Keratinocyte (primary cell): ENCODE measurements at regions not wholly inside any gene's neighbourhood (a gene's known extent, or its start where the extent isn't known, plus 50 kb on each side); places are given as distances from the start of the nearest gene placed in this dataset.

ENCODE experiments used
- DNase-seq: peaks from one replicate; pipeline ENCODE4 v3.0.0-alpha.2; 2011; ENCODE audit warnings: low read depth, missing footprints, low spot score
- FAIRE-seq: peaks from 2 replicates; lab custom pipeline; 2011; peaks lifted over from hg19 to GRCh38; lab: Jason Lieb, UNC
- H2AFZ ChIP-seq: 2 replicates; pipeline ENCODE4 v1.6.0; 2012; ENCODE audit warnings: low read length, control low read depth, inconsistent platforms; ENCODE audit not compliant: control insufficient read depth
- H3K27ac ChIP-seq: 2 replicates; pipeline ENCODE4 v1.5.1; 2011; ENCODE audit warnings: low read length; ENCODE audit not compliant: control insufficient read depth, insufficient read depth
- H3K27me3 ChIP-seq: 3 replicates; pipeline ENCODE4 v1.6.0; 2011; ENCODE audit warnings: low read length; ENCODE audit not compliant: control insufficient read depth, insufficient read depth; ENCODE audit errors: extremely low read depth
- H3K36me3 ChIP-seq, 2 experiments: 2 replicates in 1 of 2; 3 replicates in 1 of 2; pipeline ENCODE4 v1.5.1; 2011; ENCODE audit warnings: low read length in 2 of 2, mild to moderate bottlenecking in 1 of 2; ENCODE audit not compliant: control insufficient read depth in 2 of 2, insufficient read depth in 2 of 2; ENCODE audit errors: extremely low read depth in 1 of 2
- H3K4me1 ChIP-seq: 3 replicates; pipeline ENCODE4 v1.5.1; 2011; ENCODE audit warnings: low read length; ENCODE audit not compliant: control insufficient read depth, insufficient read depth; ENCODE audit errors: extremely low read depth
- H3K4me2 ChIP-seq: 3 replicates; pipeline ENCODE4 v1.6.0; 2011; ENCODE audit warnings: low read depth, low read length; ENCODE audit not compliant: control insufficient read depth, insufficient read depth; ENCODE audit errors: extremely low read depth
- H3K4me3 ChIP-seq, 3 experiments: fragments of 200-600 bp in 1 of 3; sonication (generic) in 1 of 3; 2 replicates in 2 of 3; 3 replicates in 1 of 3; pipeline ENCODE4 v1.5.1; 2011 to 2016; ENCODE audit warnings: low read length in 3 of 3, mild to moderate bottlenecking in 3 of 3, control low read depth in 2 of 3, inconsistent platforms in 1 of 3, low read depth in 1 of 3, mixed read lengths in 1 of 3, mixed run types in 1 of 3, moderate library complexity in 1 of 3; ENCODE audit not compliant: control insufficient read depth in 2 of 3, insufficient read depth in 2 of 3; ENCODE audit errors: extremely low read depth in 1 of 3
- H3K79me2 ChIP-seq: 2 replicates; pipeline ENCODE4 v1.6.0; 2012; ENCODE audit warnings: low read length; ENCODE audit not compliant: control insufficient read depth, insufficient read depth
- H3K9ac ChIP-seq: 3 replicates; pipeline ENCODE4 v1.6.0; 2011; ENCODE audit warnings: low read length; ENCODE audit not compliant: control insufficient read depth, insufficient read depth; ENCODE audit errors: extremely low read depth
- H3K9me1 ChIP-seq: 3 replicates; pipeline ENCODE4 v1.6.0; 2011; ENCODE audit warnings: low read length; ENCODE audit not compliant: control insufficient read depth, insufficient read depth; ENCODE audit errors: extremely low read depth
- H3K9me3 ChIP-seq: 2 replicates; pipeline ENCODE4 v1.5.1; 2012; ENCODE audit warnings: low read depth, low read length; ENCODE audit not compliant: control insufficient read depth
- H4K20me1 ChIP-seq: 3 replicates; pipeline ENCODE4 v1.6.0; 2011; ENCODE audit warnings: low read length; ENCODE audit not compliant: control insufficient read depth, insufficient read depth; ENCODE audit errors: extremely low read depth
- EZH2 ChIP-seq: IDR thresholded peaks from one replicate; pipeline ENCODE4 v1.6.1; 2012; ENCODE audit warnings: inconsistent platforms, mild to moderate bottlenecking, low read length, moderate library complexity
- dilution Hi-C: fragments of 300-500 bp; cut with MboI; formaldehyde crosslinking; loops from one replicate; pipeline ENCODE4 v1.7.0; 2020; ENCODE audit warnings: low sequenced_read_pairs; ENCODE audit not compliant: extremely low pct_ligation_motif_present
- TF ChIP-seq, protein P1 (sequence below), 3 experiments: IDR thresholded peaks in 1 of 3; conservative IDR thresholded peaks in 1 of 3; optimal IDR thresholded peaks in 1 of 3; 2 replicates in 2 of 3; 3 replicates in 1 of 3; pipeline versions ENCODE3 to v1.5.1; 2011; ENCODE audit warnings: low read length in 3 of 3, mild to moderate bottlenecking in 3 of 3, moderate library complexity in 2 of 3, control low read depth in 1 of 3, inconsistent platforms in 1 of 3; ENCODE audit not compliant: insufficient read depth in 2 of 3; ENCODE audit errors: extremely low read depth in 1 of 3

DNA sequence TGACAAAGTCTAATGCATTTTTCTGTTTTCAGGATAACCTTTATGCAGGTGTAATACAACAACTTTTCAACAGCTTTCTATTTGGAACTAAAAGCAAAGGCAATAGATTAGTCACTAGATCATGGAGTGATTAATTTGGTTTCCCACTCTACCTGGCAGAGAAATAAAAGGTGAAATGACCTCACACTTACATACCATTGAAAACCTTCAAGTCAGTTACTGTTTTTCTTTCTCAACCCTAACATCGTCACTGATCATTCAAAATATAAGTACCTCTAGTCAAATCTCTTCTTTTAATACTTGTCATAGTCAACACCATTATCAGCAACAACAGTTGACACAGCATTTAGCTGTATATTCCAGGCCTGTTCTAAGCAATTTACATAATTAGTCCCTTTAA lies 85.1 kb upstream of the ZCCHC13 start:
- dilution Hi-C loops: no loop called here
- no peak overlapping the region for H3K4me3 ChIP-seq
- FAIRE-seq: no peak
- H2AFZ ChIP-seq: no peak overlapping the region
- H3K9ac ChIP-seq: no peak overlapping the region
- TF ChIP-seq, protein P1, sequence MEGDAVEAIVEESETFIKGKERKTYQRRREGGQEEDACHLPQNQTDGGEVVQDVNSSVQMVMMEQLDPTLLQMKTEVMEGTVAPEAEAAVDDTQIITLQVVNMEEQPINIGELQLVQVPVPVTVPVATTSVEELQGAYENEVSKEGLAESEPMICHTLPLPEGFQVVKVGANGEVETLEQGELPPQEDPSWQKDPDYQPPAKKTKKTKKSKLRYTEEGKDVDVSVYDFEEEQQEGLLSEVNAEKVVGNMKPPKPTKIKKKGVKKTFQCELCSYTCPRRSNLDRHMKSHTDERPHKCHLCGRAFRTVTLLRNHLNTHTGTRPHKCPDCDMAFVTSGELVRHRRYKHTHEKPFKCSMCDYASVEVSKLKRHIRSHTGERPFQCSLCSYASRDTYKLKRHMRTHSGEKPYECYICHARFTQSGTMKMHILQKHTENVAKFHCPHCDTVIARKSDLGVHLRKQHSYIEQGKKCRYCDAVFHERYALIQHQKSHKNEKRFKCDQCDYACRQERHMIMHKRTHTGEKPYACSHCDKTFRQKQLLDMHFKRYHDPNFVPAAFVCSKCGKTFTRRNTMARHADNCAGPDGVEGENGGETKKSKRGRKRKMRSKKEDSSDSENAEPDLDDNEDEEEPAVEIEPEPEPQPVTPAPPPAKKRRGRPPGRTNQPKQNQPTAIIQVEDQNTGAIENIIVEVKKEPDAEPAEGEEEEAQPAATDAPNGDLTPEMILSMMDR (optimal IDR thresholded peaks at IDR 0.05 in 1 of 3, IDR thresholded peaks at IDR 0.05 in 1 of 3, conservative IDR thresholded peaks at IDR 0.05 in 1 of 3; ENCODE audit: extremely low read depth in 1 of 3, insufficient read depth in 2 of 3, low read length in 3 of 3): no peak
- TF ChIP-seq EZH2: no peak
- no peaks in the 10 kb centered on the region for H3K27me3 ChIP-seq
- H3K4me1 ChIP-seq: no peaks in the 10 kb centered on the region
- H4K20me1 ChIP-seq: no peaks in the 10 kb centered on the region
- no peak for DNase-seq
- no peaks in the 10 kb centered on the region for H3K9me1 ChIP-seq
- peaks cover 0 to 2% of the 10 kb centered on the region in 2 experiments for H3K36me3 ChIP-seq
- H3K9me3 ChIP-seq: no peaks in the 10 kb centered on the region
- H3K27ac ChIP-seq: no peak overlapping the region
- H3K79me2 ChIP-seq: no peaks in the 10 kb centered on the region
- H3K4me2 ChIP-seq: no peak overlapping the region

DNA sequence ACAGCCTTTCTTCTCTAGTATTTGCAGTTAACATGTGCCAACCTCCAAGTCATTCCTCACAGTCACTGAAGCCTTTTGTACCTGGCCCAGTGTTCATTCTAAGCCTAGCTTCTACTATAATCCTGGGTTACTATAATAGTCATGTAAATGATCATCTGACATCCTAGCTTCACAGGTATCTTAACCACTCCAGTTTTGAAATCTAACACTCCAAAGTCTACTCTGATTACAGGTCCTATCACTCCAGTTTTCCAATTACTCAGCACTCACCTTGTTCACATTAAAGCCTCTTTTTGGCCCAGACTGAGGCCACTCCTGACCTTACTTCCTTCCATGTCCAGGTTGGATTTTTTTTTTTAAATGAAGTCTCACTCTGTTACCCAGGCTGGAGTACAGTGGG lies 87.6 kb upstream of the ZCCHC13 start:
- Histone ChIP-seq H3K4me3 (no peak overlapping the region), H3K36me3 (no peaks in the 10 kb centered on the region), H3K9me1 (no peaks in the 10 kb centered on the region), H3K27ac (no peak overlapping the region), H3K4me1 (no peaks in the 10 kb centered on the region), H3K27me3 (no peaks in the 10 kb centered on the region), H3K9me3 (no peaks in the 10 kb centered on the region), H3K4me2 (no peak overlapping the region), H4K20me1 (no peaks in the 10 kb centered on the region), H3K9ac (no peak overlapping the region), H3K79me2 (no peaks in the 10 kb centered on the region), H2AFZ (no peak overlapping the region)
- FAIRE-seq (no peak), DNase-seq (no peak)
- dilution Hi-C loops: no loop called here
- TF ChIP-seq EZH2: no peak
- TF ChIP-seq, protein P1 (optimal IDR thresholded peaks at IDR 0.05 in 1 of 3, IDR thresholded peaks at IDR 0.05 in 1 of 3, conservative IDR thresholded peaks at IDR 0.05 in 1 of 3; ENCODE audit: extremely low read depth in 1 of 3, insufficient read depth in 2 of 3, low read length in 3 of 3): no peak
